Ovary (tissue), 7 donors: ENCODE measurements at regions not wholly inside any gene's neighbourhood (a gene's known extent, or its start where the extent isn't known, plus 50 kb on each side); places are given as distances from the start of the nearest gene placed in this dataset. TPM values are rescaled to one million over a fixed set of nuclear protein-coding genes. Genes with fewer than 3 reads are reported as not detected.

ENCODE experiments used
- DNase-seq, 5 donors: peaks; one replicate each; pipeline ENCODE4 v3.0.0-alpha.2; 2019 to 2020
- H3K27ac ChIP-seq, 2 donors: fragments of 200-600 bp; one replicate each; pipeline versions ENCODE4 v1.5.1 to v1.8.0; 2019 to 2022
- H3K27me3 ChIP-seq: fragments of 200-600 bp; one replicate; pipeline ENCODE4 v1.8.0; 2022
- H3K36me3 ChIP-seq: fragments of 200-600 bp; sonication (generic); one replicate; pipeline ENCODE4 v1.5.1; 2019
- H3K4me1 ChIP-seq: one replicate; pipeline ENCODE4 v1.8.1; 2013; ENCODE audit warnings: mild to moderate bottlenecking, moderate library complexity; ENCODE audit not compliant: insufficient read depth
- H3K4me3 ChIP-seq: fragments of 200-600 bp; sonication (generic); one replicate; pipeline ENCODE4 v1.5.1; 2017
- H3K9me3 ChIP-seq, 2 donors: fragments of 200-600 bp in 1 of 2; sonication (generic) in 1 of 2; one replicate each; pipeline versions ENCODE4 v1.5.1 to v1.8.1; 2013 to 2019; ENCODE audit warnings: mild to moderate bottlenecking in 1 of 2, moderate library complexity in 1 of 2
- CTCF ChIP-seq, 3 donors: fragments of 450-650 bp in 2 of 3; fragments of 200-600 bp in 1 of 3; IDR thresholded peaks; one replicate each; pipeline versions ENCODE4 v1.5.1 to v1.8.0; 2016 to 2022; ENCODE audit warnings: antibody characterized with exemption in 3 of 3, mild to moderate bottlenecking in 1 of 3
- EP300 ChIP-seq: sonication (generic); formaldehyde crosslinking; IDR thresholded peaks from one replicate; pipeline ENCODE4 v1.6.1; 2017; ENCODE audit warnings: antibody characterized with exemption
- POLR2A ChIP-seq: fragments of 450-650 bp; IDR thresholded peaks from one replicate; pipeline ENCODE4 v1.6.1; 2017; ENCODE audit warnings: antibody characterized with exemption, mild to moderate bottlenecking, moderate library complexity
- WGBS, 3 donors: extraction: QIAGEN DNeasy Blood & Tissue Kit in 1 of 3; methylation state at CpG; one replicate each; pipeline versions ENCODE4 v1.1.5 to v1.1.7; 2013 to 2017; 5-methylcytosine and 5-hydroxymethylcytosine counted together
- intact Hi-C, 4 donors: fragments of 100-400 bp; cut with DNase I; formaldehyde crosslinking; loops; one replicate each; pipeline versions ENCODE4 v1.11.0 to v1.15.1; 2022 to 2023
- small RNA-seq: library from RNA; depleted of rRNA; stranded (forward); fragments of <200 nt; gene quantifications from one replicate; pipeline ENCODE3, GENCODE V24; 2016
- donor health status: DM: no; HTN: no; CAD: no; lungs with moderate emphysema.
- donor health status: DM: no; HTN: no; CAD: no.
- donor health status: Bipolar disorder and iron deficiency.
- donor health status: DM: no; HTN: no; CAD: no.
- donor health status: DM: yes; HTN: yes; CAD: no.

DNA sequence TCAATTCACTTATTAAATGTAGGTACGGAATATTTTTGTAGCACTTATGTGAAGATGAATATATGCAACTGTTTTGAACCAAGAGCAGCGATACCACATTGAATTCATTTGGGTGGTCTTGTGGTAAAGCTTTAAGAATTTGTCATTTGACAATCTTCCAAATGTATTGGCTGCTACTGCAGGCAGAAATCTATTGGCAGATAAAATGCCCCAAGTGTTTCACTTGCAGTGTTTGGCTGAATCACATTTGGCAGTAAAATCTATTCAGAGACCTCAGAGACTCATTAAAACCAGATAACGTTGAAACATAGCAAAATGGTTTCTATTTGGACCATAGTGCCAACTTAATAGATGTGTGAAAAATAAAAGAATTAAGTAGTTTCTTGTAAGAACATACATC, 303.4 kb downstream of the FGF13 start:
- Histone ChIP-seq H3K36me3 (no peaks in the 10 kb centered on the region), H3K9me3 (no peaks in the 10 kb centered on the region), H3K4me1 (no peaks in the 10 kb centered on the region), H3K27ac (no peak overlapping the region), H3K27me3 (no peaks in the 10 kb centered on the region), H3K4me3 (no peak overlapping the region)
- no peak for DNase-seq
- intact Hi-C loops = no loop called here
- TF ChIP-seq CTCF (IDR thresholded peaks at IDR 0.05) = no peak
- TF ChIP-seq EP300 = no peak
- TF ChIP-seq POLR2A = no peak
- 54 to 65% (median 57%) methylated on average over 3 of the region's 3 CpGs for WGBS, 3 donors

DNA sequence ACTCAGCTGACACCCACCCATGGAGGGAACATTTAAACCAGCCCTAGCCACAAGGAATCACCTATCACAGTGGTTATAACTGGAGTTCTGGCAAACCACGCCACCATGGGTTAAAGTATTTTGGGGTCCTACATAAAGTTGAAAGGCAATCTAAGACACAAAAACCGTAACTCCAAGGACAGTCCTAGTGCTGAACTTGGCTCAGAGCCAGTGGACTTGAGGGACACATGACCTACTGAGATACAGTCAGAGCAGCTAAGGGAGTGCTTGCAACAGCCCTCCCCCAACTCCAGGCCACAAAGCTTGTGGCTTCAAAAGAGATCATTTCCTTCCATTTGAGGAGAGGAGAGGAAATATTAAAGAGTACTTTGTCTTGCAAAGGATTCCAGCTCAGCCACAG, 300.5 kb downstream of the FGF13 start:
- Histone ChIP-seq H3K27ac (no peak overlapping the region), H3K9me3 (no peaks in the 10 kb centered on the region), H3K4me1 (no peaks in the 10 kb centered on the region), H3K36me3 (no peaks in the 10 kb centered on the region), H3K27me3 (no peaks in the 10 kb centered on the region), H3K4me3 (no peak overlapping the region)
- DNase-seq = peak in 1 of 5 donors; percentile 13
- intact Hi-C loops = no loop called here
- WGBS, 3 donors = 39 to 53% (median 44%) methylated on average over 2 of the region's 2 CpGs
- TF ChIP-seq EP300 (no peak), POLR2A (no peak), CTCF (IDR thresholded peaks at IDR 0.05) (no peak)

Small RNAs in the stretch of these regions (small RNA-seq; reads per million reads assigned to genes)
- gene RN7SKP31 = not detected
- not detected for gene RNU6-985P
